LNCAP (cell line): ENCODE measurements at regions not wholly inside any gene's neighbourhood (a gene's known extent, or its start where the extent isn't known, plus 50 kb on each side); places are given as distances from the start of the nearest gene placed in this dataset.

Source experiments
- TF ChIP-seq, protein P1 (sequence below): fragments of 450-650 bp; IDR thresholded peaks from 2 replicates; pipeline ENCODE4 v1.5.1; 2017; ENCODE audit warnings: mild to moderate bottlenecking

- TF ChIP-seq, protein P1, sequence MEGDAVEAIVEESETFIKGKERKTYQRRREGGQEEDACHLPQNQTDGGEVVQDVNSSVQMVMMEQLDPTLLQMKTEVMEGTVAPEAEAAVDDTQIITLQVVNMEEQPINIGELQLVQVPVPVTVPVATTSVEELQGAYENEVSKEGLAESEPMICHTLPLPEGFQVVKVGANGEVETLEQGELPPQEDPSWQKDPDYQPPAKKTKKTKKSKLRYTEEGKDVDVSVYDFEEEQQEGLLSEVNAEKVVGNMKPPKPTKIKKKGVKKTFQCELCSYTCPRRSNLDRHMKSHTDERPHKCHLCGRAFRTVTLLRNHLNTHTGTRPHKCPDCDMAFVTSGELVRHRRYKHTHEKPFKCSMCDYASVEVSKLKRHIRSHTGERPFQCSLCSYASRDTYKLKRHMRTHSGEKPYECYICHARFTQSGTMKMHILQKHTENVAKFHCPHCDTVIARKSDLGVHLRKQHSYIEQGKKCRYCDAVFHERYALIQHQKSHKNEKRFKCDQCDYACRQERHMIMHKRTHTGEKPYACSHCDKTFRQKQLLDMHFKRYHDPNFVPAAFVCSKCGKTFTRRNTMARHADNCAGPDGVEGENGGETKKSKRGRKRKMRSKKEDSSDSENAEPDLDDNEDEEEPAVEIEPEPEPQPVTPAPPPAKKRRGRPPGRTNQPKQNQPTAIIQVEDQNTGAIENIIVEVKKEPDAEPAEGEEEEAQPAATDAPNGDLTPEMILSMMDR, result no peak
Observed at GRCh38 chr5:136891175-136891972, 526.0 kb upstream of the TRPC7 start.

- TF ChIP-seq, protein P1, result no peak
Observed at GRCh38 chr5:136890431-136891148, 525.2 kb upstream of the TRPC7 start.

- TF ChIP-seq, protein P1, result no peak
Observed at GRCh38 chr5:136886608-136887007, 521.3 kb upstream of the TRPC7 start.

DNA sequence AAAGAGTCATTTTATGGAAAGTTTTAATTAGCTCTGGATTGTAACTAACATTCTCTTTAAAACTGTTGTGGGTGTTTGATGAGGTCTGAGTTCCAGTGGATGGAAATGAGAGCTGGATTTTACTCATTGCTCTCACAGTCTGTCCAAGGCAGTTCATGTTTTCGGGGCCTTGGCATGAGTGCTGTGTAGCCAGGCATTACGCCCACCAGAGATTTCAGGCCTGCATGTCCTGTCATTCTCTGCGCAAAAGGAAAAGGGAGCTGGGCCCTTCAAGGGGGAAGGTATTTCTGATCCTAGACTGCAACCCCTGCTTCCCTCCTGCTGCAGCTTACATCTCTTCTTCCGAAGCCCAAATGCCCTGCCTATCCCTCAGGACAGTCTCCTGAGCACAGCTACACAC is 499.6 kb upstream of the TRPC7 start:
- TF ChIP-seq, protein P1, result no peak

- TF ChIP-seq, protein P1, result no peak
Observed at GRCh38 chr5:136856648-136857047, 491.3 kb upstream of the TRPC7 start.

DNA sequence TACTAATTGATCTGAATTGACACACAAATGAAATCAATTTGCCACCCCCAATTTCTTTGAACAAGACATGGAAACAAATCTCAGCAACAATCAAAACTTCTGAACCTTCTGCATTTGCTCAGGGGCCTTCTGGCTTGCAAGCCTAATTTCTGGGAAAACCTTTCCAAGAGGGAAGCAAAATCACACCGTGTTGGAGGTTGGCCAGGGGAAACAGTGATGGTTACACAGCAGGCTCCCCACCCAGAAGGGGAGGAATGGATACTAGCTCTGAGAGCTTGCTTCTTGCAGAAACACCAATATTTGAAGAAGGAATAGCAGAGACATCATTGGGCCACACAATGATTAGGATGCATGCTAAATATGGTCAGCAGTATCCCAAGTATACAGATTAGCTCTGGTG is 488.6 kb upstream of the TRPC7 start:
- TF ChIP-seq, protein P1, result no peak

- TF ChIP-seq, protein P1, result no peak
Observed at GRCh38 chr5:136840601-136841000, 475.3 kb upstream of the TRPC7 start.
